ENCODE measurements at regions not wholly inside any gene's neighbourhood (a gene's known extent, or its start where the extent isn't known, plus 50 kb on each side); places are given as distances from the start of the nearest gene placed in this dataset.
A peak's percentile ranks its signal among the peaks of the same experiment; 100 is the strongest.
"Not testable (repeated sequence)": the region's sequence is repeated elsewhere in the genome, so short reads cannot be mapped to it uniquely, and the experiment has no call there.

- no peak for DNase-seq
Measured at GRCh38 chr2:61675204-61675603, 137.0 kb upstream of the XPO1 start.

- no peak for DNase-seq
Measured at GRCh38 chr2:61671561-61672315, 133.6 kb upstream of the XPO1 start.

- DNase-seq: peak; percentile 4
Measured at GRCh38 chr2:61670591-61671501, 132.7 kb upstream of the XPO1 start.

GRCh38 chr2:61664190-61664589, 126.0 kb upstream of the XPO1 start:
- DNase-seq: no peak

GRCh38 chr2:61662990-61663389, 124.8 kb upstream of the XPO1 start:
- DNase-seq: no peak

GRCh38 chr2:61660511-61661388, 122.6 kb upstream of the XPO1 start:
- no peak for DNase-seq

- peak; percentile 42 for DNase-seq
Measured at GRCh38 chr2:61658841-61659780, 121.0 kb upstream of the XPO1 start.

GRCh38 chr2:61649946-61650345, 111.8 kb upstream of the XPO1 start:
- DNase-seq: not testable (repeated sequence)

- no peak for DNase-seq
Measured at GRCh38 chr2:61649021-61649420, 110.9 kb upstream of the XPO1 start.

GRCh38 chr2:61647044-61647443, 108.9 kb upstream of the XPO1 start:
- DNase-seq: peak; percentile 13

GRCh38 chr2:61645911-61646310, 107.8 kb upstream of the XPO1 start:
- peak; percentile 88 for DNase-seq

- DNase-seq: not testable (repeated sequence)
Measured at GRCh38 chr2:61643153-61643552, 105.0 kb upstream of the XPO1 start.

- peak; percentile 4 for DNase-seq
Measured at GRCh38 chr2:61640406-61640805, 102.2 kb upstream of the XPO1 start.

- no peak for DNase-seq
Measured at GRCh38 chr2:61639721-61640120, 101.6 kb upstream of the XPO1 start.

- no peak for DNase-seq
Measured at GRCh38 chr2:61636686-61637085, 98.5 kb upstream of the XPO1 start.

- DNase-seq: no peak
Measured at GRCh38 chr2:61634512-61634911, 96.4 kb upstream of the XPO1 start.

- no peak for DNase-seq
Measured at GRCh38 chr2:61633250-61633649, 95.1 kb upstream of the XPO1 start.

GRCh38 chr2:61632276-61633169, 94.4 kb upstream of the XPO1 start:
- DNase-seq: peak; percentile 7

- no peak for DNase-seq
Measured at GRCh38 chr2:61631321-61631720, 93.2 kb upstream of the XPO1 start.

- no peak for DNase-seq
Measured at GRCh38 chr2:61626827-61627226, 88.7 kb upstream of the XPO1 start.

Data from fibroblast of skin of abdomen (primary cell).